GM18511 (cell line): ENCODE measurements at regions not wholly inside any gene's neighbourhood (a gene's known extent, or its start where the extent isn't known, plus 50 kb on each side); places are given as distances from the start of the nearest gene placed in this dataset.
"Not testable (repeated sequence)": the region's sequence is repeated elsewhere in the genome, so short reads cannot be mapped to it uniquely, and the experiment has no call there.

Source experiments
- ATAC-seq: cut with Tn5 transposase; IDR thresholded peaks from one replicate; pipeline ENCODE4 v1.9.1; 2021; ENCODE audit warnings: mild to moderate bottlenecking, moderate library complexity; ENCODE audit not compliant: unreplicated experiment

DNA sequence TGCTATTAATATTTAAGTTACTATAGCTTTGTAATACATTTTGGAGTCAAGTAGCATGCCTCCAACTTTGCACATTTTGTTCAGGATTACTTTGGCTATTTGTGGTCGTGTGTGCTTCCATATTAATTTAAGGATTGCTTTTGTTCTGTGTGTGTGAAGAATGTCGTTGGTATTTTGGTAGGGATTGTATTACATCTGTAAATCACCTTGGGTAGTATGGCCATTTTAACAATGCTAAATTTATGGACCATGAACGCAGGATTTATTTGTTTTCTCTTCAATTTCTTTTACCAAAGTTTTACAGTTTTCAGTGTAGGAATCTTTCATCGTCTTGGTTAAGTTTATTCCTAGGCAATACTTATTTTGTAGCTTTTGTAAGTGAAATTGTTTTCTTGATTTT is 758.0 kb downstream of the FRK start:
- ATAC-seq: no peak

DNA sequence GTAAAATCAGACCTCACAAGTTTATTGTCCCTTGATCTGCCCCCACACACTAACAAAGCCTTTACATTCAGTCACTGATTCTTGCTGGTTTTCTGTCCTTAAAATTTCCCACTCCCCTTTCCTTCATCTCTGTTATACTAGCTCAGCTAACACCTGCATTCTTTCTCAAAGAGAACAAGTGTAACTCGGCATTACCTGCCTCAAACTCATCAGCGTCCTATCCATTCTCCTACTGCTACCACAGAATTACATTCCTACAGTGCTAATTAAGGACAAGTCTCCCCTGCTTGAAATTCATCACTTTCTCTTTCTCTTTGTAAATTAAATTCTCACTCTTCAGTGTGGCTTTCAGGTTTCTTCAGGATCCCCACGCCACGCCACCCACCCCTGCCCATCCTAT is 773.2 kb downstream of the FRK start:
- no peak for ATAC-seq

DNA sequence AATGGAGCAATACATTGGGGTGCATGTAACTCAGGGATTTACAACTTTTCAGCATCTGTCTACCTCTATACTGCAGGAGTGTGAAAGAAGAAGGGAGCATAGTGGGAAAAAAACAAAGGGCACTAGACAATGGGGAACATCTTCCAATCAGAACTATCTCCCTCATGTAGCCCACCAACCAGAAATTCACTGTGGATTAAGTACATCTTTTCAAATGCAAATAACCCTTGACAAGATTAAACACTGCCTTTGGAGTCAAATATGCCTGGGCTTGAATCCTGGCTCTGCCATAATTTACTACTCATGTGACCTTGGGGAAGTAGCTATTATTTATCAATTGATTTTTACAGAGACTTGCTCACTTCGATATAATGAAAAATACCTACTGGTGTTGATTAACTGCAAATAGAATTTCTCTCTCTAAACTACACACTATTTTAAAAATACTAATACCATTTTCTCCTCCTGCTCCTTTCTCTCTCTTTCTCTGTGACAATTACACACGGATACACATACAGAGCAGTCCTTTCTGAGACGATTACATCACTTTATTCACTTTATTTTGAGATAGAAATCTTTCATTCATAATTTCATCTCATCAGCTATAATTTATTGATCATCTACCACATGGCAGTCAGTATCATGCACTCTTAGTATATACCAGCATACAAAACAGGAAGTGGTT is 783.7 kb downstream of the FRK start:
- no peak for ATAC-seq

DNA sequence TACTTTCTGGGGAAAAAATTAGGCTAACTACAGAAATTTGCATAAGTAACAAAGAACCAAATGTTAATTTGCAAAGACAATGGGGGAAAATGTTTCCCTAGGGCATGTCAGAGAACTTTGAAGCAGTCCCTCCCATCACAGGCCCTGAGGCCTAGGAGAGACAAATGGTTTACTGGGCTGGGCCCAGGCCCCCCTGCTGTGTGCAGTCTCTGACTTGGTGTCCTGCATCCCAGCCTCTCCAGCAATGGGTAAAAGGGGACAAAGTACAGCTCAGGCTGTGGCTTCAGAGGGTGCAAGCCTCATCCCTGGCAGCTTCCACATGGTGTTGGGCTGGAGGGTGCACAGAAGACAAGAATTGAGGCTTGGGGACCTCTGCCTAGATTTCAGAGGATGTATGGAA is 788.4 kb downstream of the FRK start:
- no peak for ATAC-seq

DNA sequence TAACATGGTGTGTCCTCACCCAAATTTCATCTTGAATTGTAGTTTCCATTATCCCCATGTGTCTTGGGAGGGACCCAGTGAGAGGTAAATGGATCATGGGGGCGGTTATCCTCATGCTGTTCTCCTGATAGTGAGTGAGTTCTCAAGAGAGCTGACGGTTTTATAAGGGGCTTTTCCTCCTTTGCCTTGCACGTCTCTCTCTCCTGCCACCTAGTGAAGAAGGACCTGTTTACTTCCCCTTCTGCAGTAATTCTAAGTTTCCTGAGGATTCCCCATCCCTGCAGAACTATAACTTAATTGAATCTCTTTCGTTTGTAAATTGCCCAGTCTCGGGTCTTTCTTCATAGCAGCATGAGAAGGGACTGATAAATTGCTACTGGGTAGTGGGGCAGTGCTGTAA is 789.3 kb downstream of the FRK start:
- no peak for ATAC-seq

DNA sequence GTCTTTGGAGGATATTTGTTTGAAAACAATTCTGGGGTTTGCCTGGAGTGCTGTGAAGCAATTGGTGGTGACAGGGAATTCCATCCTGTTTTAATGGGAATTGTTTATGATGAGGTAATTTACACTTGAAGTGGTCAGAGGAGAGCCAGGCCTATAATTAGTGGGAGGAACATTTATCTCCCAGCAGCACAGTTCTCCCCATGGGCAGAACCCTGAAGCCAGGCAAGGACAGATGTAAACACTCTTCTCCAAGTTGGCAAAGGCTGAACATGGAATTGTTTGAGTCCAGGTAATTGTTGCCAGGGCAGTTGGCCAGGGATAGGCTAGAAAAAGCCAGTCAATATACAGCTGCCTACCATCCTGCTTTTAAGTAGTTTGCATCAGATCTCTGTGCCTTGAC is 789.7 kb downstream of the FRK start:
- ATAC-seq: no peak

DNA sequence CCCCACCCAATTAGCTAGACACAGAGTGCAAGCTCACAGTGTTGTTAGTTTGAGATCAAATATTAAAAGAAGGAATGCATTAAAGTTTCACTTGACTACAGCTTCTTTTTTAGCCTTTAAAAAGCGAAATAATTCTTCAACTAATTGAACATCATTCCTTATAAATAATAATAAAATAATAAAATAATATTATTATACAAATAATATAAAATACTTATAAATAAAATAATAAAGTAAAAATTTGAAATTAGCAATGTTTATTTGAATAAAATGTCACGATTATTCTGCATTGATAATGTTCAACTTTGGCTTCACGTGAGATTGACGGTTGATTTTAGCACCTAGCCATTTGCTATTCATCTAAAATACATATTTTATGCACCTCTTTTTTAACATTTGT is 819.3 kb downstream of the FRK start:
- ATAC-seq: no peak

DNA sequence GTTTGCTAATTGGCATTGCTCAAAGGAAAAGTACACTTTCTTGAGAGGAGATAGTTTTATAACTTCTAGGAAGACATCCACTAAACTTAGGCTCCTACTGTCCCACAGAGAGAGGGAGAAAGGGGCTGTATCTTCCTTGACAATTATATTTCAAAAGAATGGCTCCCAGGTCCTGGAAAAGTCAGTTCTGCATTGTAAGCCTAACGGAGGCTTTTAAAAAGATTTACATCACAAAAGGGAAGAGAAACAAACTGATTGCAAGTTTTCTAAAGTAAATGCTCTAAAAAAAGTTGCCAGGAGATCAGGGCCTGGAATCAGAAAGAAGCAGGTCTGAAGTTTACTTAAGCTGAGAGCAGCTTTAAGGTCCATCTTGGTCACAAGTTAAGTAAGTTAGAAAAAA is 839.5 kb downstream of the FRK start:
- ATAC-seq: no peak

DNA sequence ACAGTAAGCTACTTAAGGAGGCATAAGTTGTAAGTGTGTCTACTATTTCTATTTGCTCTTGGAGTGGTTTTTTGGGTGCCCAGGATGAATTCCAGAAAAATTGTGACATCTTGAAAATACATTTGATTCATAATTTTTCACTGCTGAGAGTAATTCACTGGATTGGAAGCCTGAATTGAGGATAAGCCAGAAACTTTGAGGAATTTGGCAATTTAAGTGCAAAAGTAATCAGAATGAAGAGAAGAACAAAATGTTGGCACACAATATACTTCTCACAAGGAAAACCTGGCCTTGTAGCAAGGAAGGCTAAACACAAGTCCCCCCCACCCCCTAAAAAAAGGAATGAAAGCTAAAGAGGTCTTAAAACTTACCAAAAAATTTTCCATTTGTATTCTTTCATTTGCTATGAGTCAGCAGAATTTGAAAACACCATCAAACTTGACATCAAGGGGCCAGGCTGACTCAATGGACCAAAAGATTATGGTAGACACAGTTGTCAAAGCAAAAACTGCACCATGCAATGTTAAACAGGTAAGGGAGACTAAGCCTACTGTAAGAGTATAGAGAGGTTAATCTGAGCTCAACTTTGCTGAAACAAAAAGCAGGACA is 840.0 kb downstream of the FRK start:
- no peak for ATAC-seq

DNA sequence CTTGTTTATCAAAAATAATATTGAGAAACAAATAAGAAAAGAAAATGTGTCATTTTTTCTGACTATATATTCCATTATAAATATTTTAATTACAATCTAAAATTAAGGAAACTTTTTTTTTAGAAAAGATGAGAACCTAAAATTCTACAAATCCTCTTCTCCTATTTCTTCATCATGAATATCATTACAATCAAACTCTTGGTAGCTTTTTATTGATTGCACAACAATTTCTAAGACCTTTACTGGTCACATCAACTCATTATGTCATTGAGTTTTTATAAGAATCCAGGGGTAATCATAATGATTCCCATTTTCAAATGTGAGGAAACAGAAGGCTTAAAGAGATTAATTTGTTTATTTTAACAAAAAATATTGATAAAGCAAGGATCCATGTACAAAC is 841.0 kb downstream of the FRK start:
- no peak for ATAC-seq

DNA sequence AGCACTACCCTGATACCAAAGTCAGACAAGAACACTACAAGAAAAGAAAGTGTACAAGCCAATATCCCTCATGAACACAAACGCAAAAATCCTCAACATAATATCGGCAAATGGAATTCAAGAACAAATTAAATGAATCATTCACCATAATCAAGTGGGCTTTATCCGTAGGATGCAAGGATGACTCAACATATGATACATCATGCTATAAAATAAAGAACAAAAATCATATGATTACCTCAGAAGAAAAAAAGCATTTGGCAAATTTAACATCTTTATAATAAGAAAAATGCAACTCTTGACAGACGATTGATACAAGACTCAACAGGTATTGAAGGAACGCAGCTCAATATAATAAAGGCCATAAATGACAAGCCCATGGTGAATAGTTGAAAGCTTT is 843.9 kb downstream of the FRK start:
- no peak for ATAC-seq

DNA sequence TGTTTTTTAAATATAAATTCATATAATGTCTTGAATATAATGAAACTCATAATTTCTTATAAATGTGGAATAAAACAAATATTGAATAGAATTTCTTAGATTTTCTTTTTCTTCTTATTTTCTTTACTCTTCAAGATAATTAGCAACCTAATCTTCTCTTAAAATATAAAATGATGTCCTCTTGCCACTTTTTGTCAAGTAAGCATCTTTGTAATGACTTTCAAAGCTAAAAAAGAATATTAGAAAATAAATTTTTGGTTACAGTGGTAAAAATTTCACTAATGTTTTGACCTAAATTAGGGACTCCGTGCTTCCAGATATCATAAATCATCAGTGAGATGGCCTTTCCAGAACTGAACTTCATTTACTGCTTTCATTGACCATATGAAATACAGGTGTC is 846.4 kb downstream of the FRK start:
- ATAC-seq: no peak

DNA sequence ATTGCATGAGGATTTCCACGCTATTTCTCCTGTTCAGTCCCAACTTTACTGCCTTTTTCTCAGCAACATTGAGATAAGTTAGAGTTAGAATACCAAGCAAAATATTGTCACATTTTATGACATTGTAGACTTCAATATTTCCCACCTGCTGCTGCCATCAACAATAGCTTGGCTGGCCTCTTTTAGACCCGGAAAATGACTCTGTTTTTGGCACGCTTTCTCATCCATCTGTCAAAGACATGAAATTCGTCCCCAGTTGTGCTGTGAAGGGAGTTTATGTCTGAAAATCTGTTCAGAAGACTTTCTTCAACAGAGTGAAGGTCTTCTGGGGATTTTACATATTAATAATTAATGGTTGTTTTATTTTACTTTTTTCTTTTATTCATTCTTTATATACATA is 857.3 kb downstream of the FRK start:
- ATAC-seq: no peak

DNA sequence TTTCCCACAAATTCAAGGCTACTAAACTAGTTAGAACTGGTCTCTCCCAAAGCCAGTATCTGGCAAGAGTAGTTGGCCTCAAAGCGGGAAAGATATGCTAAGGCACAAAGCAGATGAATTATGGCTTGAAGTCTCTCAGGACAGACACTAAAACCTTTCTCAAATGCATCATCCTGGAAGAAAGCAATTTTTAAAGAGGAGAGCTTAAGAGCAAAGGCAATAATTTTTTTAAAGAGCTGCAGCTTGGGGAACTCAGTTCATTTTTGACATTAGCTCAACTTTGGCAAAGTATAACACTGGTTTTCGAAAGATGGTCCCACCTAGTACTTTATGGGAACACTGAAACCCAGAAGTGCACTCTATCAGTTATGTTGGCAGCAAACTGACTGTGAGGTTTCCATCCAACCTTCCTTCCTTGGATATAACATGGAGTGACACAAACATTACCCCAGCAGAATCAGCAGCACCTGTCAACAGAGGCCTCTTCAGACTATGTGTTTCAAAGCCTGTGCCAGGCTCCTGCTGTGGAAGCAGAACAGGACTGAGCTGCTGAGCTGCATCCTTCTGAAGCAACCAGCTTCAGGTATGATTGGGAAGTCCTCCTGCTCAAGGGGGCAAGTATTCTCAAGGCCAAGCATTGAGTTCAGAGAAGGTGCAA is 852.3 kb upstream of the HS3ST5 start:
- no peak for ATAC-seq

DNA sequence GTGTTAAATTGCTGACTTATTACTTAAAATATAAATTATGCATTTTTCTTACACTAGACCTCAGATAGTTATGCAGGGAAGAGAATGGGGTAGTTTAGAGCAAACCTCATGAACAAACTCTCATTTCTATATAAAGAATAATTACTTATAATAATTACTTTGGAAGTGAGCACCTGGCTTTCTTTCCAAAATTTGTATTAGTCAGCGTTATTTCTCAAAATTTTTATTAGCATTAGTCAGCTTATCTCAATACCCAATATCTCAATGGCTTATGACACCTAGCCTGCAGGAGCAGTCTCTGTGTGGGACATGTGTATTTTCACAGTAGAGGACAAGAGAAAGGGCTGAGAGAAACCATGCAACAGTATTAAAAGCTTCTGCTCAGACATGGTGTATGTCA is 849.2 kb upstream of the HS3ST5 start:
- ATAC-seq: no peak

DNA sequence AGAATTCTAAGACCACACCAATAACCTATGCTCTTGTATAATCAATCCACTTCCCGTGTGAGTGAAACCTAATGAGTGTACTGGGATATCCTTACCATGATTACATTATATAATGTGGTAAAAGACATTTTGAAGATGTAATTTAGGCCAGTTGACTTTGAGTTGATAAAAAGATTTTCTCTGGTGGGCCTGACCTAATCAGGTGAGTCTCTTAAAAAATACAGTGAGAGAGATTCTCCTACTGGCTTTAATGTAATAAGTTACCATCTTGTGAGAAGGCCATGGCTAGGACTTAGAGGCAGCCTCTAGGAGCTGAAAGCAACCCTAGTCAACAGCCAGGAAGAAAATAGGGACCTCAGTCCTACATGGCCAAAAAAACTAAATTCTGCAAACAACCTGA is 847.7 kb upstream of the HS3ST5 start:
- ATAC-seq: no peak

DNA sequence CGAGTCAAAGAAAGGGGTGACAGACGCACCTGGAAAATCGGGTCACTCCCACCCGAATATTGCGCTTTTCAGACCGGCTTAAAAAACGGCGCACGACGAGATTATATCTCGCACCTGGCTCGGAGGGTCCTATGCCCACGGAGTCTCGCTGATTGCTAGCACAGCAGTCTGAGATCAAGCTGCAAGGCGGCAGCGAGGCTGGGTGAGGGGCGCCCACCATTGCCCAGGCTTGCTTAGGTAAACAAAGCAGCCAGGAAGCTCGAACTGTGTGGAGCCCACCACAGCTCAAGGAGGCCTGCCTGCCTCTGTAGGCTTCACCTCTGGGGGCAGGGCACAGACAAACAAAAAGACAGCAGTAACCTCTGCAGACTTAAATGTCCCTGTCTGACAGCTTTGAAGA is 832.6 kb upstream of the HS3ST5 start:
- ATAC-seq: not testable (repeated sequence)

DNA sequence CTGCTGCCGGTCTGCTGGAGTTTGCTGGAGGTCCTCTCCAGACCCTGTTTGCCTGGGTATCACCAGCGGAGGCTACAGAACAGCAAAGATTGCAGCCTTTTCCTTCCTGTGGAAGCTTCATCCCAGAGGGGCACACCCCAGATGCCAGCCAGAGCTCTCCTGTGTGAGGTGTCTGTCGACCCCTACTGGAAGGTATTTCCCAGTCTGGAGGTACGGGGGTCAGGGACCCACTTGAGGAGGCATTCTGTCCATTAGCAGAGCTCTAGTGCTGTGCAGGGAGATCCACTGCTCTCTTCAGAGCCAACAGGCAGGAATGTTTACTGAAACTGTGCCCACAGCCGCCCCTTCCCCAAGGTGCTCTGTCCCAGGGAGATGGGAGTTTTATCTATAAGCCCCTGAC is 823.1 kb upstream of the HS3ST5 start:
- not testable (repeated sequence) for ATAC-seq

DNA sequence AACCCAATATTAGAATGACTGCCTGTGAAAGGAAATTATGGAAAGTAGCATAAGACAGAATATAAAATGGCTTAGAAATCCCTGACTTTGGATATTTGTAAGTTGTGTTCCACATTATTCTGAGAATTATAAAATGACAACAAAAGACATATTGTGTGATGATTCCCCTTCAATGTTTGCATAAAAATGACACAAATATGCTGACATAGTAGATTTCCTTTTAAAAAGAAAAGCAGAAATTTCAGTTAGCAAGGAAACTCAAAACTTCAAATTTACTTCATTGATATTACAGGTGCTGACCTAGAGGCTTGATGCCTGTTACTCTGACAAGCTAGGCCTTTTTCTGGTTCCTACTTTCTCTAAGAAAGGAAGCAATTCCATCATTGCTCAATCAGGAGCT is 816.9 kb upstream of the HS3ST5 start:
- ATAC-seq: no peak

DNA sequence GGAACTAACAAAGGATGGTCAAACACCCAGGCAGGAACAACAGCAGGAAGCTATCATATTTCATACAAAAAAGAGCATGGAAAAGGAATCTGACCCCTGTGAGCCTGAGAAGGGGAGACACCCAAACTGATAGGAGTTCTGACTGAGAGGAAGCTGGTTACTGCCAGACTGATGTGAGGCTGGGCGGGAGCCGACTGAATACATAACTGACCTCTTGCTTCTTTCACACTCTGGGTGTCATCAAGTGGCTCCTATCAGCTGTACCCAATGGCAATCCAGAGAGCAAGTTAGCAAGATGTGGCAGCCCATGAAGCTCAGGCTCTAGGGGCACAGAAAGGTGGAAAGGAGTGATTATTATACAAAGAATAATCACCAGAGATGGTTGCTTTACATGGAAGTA is 795.1 kb upstream of the HS3ST5 start:
- no peak for ATAC-seq

DNA sequence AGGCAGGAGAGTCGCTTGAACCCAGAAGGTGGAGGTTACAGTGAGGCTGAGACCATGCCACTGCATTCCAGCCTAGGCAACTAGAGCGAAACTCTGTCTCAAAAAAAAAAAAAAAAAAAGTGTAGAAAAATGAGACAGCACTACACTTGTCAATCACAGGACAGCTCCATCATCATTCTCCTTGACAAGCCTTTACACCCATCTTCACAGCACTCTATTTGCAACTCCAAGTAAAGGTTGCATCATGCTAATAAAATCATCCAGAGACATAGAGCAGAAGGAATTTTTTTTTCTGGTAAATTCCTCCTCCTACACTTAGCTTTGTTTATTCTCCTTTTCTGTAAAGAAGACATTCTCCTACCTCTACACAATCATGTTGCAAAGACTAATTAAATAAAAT is 791.0 kb upstream of the HS3ST5 start:
- ATAC-seq: no peak

DNA sequence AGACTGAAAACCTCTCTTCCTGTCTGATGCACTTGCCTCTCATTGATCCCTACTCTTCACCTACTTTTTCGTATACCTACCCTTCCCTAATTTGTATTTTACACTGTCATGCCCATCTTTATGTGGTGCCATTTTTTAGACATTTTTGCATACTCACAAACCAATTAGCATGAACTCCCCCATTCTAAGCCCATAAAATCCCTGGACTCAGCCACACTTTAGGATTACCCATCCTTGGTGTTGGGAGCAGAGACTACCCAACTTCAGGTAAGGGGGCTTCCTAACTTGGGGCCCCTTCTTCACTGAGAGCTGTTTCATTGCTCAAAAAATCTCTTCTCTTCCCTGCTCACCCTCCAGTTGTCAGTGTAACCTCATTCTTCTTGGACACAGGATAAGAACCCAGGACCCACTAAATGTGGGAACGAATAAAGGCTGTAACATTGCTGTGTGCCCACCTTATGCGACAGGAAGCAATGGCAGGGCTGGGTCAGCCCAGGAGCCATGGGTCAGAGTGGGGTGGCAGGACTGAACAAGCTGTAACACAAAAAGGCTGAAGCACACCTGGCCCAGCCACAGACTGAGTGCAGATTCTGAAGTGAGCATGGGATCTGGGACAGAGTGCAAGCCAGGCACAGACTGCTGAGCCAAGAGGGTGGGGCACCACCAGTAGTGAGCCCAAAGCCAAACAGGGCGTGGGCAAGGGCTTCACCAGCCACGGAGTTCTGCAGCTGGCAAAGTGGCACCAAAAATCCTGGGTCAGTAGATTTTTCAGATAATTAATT is 789.1 kb upstream of the HS3ST5 start:
- no peak for ATAC-seq
